HL-60/S4 treated with phorbol 12-myristate 13-acetate at 8.2 ng/mL for 4 days and 3 days (cell line): ENCODE measurements at regions not wholly inside any gene's neighbourhood (a gene's known extent, or its start where the extent isn't known, plus 50 kb on each side); places are given as distances from the start of the nearest gene placed in this dataset.

ENCODE experiments used
- in situ Hi-C: fragments of 300-500 bp; cut with MboI; formaldehyde crosslinking; loops from 2 replicates; pipeline ENCODE4 v1.15.0; 2022; ENCODE audit warnings: low sequenced_read_pairs

- in situ Hi-C loops: loop anchor here (25.0 kb wide), 1 partner anchor 104 kb away; no protein-coding TSS in a partner anchor
These were observed 89.5 kb upstream of the PUM3 start for GRCh38 chr9:2933165-2934095.

DNA sequence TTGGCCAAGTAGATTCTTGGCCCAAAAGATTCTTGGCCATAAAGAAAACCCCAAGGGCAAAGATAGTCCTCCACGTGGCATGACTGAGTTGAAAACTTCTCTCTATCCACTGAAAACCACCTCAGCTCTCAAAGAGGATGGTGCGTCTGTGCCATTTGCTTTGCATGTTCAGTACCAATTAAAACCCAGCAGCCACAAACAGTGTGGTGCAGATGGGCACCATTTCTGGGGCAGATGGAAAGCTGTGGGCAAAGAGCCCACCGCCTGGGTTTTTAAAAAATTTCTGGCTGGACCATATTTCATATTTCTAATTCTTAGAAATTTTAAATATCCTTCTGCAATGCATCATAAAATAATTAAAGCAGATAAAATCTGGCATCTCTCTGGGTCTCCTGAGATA, 84.5 kb upstream of the PUM3 start:
- in situ Hi-C loops: loop anchor here (25.0 kb wide), 1 partner anchor 109 kb away; no protein-coding TSS in a partner anchor

- in situ Hi-C loops: loop anchor here (25.0 kb wide), 1 partner anchor 112 kb away; no protein-coding TSS in a partner anchor
These were observed 81.1 kb upstream of the PUM3 start for GRCh38 chr9:2925016-2925415.

- in situ Hi-C loops: no loop called here
These were observed 80.5 kb upstream of the PUM3 start for GRCh38 chr9:2924380-2924768.

- in situ Hi-C loops: no loop called here
These were observed 80.0 kb upstream of the PUM3 start for GRCh38 chr9:2923766-2924379.

- in situ Hi-C loops: no loop called here
These were observed 75.5 kb upstream of the PUM3 start for GRCh38 chr9:2919347-2919746.

- in situ Hi-C loops: no loop called here
These were observed 72.6 kb upstream of the PUM3 start for GRCh38 chr9:2916382-2916985.

GRCh38 chr9:2913026-2913425, 69.1 kb upstream of the PUM3 start:
- in situ Hi-C loops: no loop called here

DNA sequence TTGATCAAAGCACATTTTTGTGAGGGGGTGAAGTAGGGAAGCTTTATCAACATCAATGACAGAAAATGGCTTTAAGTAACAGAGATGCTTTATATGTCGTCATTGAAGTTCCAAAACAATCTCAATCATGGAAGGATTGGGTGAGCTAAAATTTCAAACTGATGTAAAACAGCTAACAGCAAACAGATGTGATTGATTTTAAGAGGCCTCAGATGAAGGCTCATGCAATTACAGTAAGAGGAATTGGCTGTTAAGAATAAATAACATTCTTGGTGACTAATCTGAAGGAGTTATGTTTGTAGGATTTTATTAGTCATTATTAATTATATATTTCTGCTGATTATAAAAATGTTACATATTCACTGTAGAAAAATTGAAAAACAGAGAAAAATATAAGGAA, 63.5 kb upstream of the PUM3 start:
- in situ Hi-C loops: no loop called here

GRCh38 chr9:2904242-2904930, 60.5 kb upstream of the PUM3 start:
- in situ Hi-C loops: no loop called here
